ENCODE measurements at regions not wholly inside any gene's neighbourhood (a gene's known extent, or its start where the extent isn't known, plus 50 kb on each side); places are given as distances from the start of the nearest gene placed in this dataset.

DNA sequence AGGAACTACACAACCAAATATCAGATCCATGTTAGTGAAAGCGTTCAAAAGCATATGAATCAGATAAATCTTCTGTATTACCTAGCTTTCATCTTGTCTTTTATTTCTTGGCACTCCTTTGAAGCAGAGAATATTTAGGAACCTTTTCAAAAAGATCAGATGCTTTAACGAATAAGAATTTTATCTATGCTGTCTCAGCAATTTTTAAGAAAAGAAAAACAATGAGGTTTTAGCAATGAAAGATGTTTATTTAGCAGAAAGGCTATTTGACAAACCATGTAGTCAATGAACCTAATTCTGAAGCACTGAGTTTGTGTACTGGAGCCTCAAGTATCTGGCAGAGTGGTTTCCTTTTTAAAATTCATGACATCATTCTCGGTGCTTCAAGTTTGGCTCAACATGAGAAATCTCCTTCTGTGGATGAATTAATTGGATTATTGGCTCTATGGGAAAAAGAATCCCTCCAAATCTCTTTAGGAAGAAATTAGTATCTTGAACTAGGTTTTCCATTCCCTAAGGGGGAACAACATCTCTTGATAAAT lies 534.7 kb downstream of the CAAP1 start:
- H3K9me3 ChIP-seq (ENCODE audit: control insufficient read depth in 1 of 2, insufficient read depth in 1 of 2, low read length in 2 of 2), result peaks cover 6 to 13% of the 10 kb centered on the region in 2 experiments
- H3K36me3 ChIP-seq (ENCODE audit: insufficient read depth, low read length), result no peaks in the 10 kb centered on the region
- H3K4me1 ChIP-seq (ENCODE audit: insufficient read depth, low read length), result no peaks in the 10 kb centered on the region
- TF ChIP-seq, protein P1, sequence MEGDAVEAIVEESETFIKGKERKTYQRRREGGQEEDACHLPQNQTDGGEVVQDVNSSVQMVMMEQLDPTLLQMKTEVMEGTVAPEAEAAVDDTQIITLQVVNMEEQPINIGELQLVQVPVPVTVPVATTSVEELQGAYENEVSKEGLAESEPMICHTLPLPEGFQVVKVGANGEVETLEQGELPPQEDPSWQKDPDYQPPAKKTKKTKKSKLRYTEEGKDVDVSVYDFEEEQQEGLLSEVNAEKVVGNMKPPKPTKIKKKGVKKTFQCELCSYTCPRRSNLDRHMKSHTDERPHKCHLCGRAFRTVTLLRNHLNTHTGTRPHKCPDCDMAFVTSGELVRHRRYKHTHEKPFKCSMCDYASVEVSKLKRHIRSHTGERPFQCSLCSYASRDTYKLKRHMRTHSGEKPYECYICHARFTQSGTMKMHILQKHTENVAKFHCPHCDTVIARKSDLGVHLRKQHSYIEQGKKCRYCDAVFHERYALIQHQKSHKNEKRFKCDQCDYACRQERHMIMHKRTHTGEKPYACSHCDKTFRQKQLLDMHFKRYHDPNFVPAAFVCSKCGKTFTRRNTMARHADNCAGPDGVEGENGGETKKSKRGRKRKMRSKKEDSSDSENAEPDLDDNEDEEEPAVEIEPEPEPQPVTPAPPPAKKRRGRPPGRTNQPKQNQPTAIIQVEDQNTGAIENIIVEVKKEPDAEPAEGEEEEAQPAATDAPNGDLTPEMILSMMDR (IDR thresholded peaks at IDR 0.05), result no peak
- CTCF ChIA-PET, result no interaction called here
- POLR2A ChIA-PET, result no interaction called here
- peaks cover 9% of the 10 kb centered on the region for H3K9me3 Mint-ChIP-seq
- no peak overlapping the region for H3K4me3 ChIP-seq (ENCODE audit: low read length)
- H3K27ac Mint-ChIP-seq, result no peak overlapping the region
- intact Hi-C loops (cut with DNase I, micrococcal nuclease), result no loop called here
- no peaks in the 10 kb centered on the region for H3K4me1 Mint-ChIP-seq (ENCODE audit: low read depth)
- H3K36me3 Mint-ChIP-seq (ENCODE audit: low read depth), result no peaks in the 10 kb centered on the region
- no peaks in the 10 kb centered on the region for H3K27me3 ChIP-seq (ENCODE audit: control insufficient read depth in 1 of 2, insufficient read depth in 2 of 2, low read length in 2 of 2)
- no peaks in the 10 kb centered on the region for H3K27me3 Mint-ChIP-seq
- H3K4me3 Mint-ChIP-seq, result no peak overlapping the region
- ATAC-seq (ENCODE audit: poor library complexity), result no peak
- DNase-seq, result no peak
- no peak overlapping the region for H3K27ac ChIP-seq (ENCODE audit: low read depth in 1 of 2, low read length in 2 of 2)

DNA sequence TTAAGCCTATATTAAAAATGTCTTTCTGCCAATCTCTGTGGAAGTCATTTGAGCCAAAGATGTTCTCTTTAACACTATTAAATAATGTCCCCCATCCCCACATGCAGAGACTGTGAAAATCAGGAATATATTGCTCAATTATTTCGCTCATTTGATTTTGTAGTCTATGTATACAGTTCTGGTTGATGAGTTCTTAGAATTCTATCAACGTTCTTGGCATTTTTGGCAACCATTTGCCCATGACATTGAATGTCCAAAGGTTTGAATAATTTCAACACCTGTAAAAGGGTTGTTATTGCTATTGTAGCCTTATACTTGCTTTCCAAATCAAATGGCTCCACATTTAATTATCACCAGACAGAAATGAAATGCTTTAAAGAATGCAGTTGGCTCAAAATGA lies 536.1 kb downstream of the CAAP1 start:
- no peak overlapping the region for H3K4me3 Mint-ChIP-seq
- no peak overlapping the region for H3K27ac Mint-ChIP-seq
- ATAC-seq (ENCODE audit: poor library complexity) (no peak), DNase-seq (no peak)
- Histone ChIP-seq H3K4me1 (ENCODE audit: insufficient read depth, low read length) (no peaks in the 10 kb centered on the region), H3K36me3 (ENCODE audit: insufficient read depth, low read length) (no peaks in the 10 kb centered on the region), H3K27ac (ENCODE audit: low read depth in 1 of 2, low read length in 2 of 2) (no peak overlapping the region), H3K4me3 (ENCODE audit: low read length) (no peak overlapping the region), H3K27me3 (ENCODE audit: control insufficient read depth in 1 of 2, insufficient read depth in 2 of 2, low read length in 2 of 2) (no peaks in the 10 kb centered on the region), H3K9me3 (ENCODE audit: control insufficient read depth in 1 of 2, insufficient read depth in 1 of 2, low read length in 2 of 2) (peaks cover 0 to 11% of the 10 kb centered on the region in 2 experiments)
- ChIA-PET POLR2A (no interaction called here), CTCF (no interaction called here)
- TF ChIP-seq, protein P1 (IDR thresholded peaks at IDR 0.05), result no peak
- H3K9me3 Mint-ChIP-seq, result peaks cover 11% of the 10 kb centered on the region
- intact Hi-C loops (cut with DNase I, micrococcal nuclease), result loop anchor here in 1 of 2 experiments (1.0 kb wide), 1 partner anchor 11 kb away; no protein-coding TSS in a partner anchor
- H3K27me3 Mint-ChIP-seq, result no peaks in the 10 kb centered on the region
- H3K36me3 Mint-ChIP-seq (ENCODE audit: low read depth), result no peaks in the 10 kb centered on the region
- H3K4me1 Mint-ChIP-seq (ENCODE audit: low read depth), result no peaks in the 10 kb centered on the region

DNA sequence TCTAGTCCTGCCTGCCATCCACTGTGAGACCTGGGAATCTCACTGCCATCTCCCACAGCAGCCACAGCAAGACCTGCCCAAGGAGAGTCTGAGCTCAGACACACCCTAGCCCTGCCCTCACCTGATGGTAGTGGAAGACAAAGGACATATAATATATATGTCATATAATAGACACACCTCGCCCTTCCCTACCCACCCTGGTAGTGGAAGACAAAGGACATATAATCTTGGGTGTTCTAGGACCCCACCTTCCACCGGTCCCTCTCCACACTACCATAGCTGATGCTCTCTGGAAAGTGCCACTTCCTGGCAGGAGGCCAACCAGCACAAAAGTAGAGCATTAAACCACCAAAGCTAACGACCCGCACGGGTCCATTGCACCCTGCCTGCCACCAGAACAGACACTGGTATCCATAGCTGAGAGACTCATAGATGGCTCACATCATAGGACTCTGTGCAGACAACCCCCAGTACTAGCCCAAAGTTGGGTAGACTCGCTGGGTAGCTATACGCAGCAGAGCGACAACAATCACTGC lies 545.6 kb downstream of the CAAP1 start:
- H3K4me1 Mint-ChIP-seq (ENCODE audit: low read depth), result no peaks in the 10 kb centered on the region
- no peak overlapping the region for H3K4me3 Mint-ChIP-seq
- peaks cover 9% of the 10 kb centered on the region for H3K9me3 Mint-ChIP-seq
- no peak overlapping the region for H3K27ac ChIP-seq (ENCODE audit: low read depth in 1 of 2, low read length in 2 of 2)
- H3K4me3 ChIP-seq (ENCODE audit: low read length), result no peak overlapping the region
- intact Hi-C loops (cut with DNase I, micrococcal nuclease), result no loop called here
- H3K36me3 ChIP-seq (ENCODE audit: insufficient read depth, low read length), result no peaks in the 10 kb centered on the region
- no peaks in the 10 kb centered on the region for H3K36me3 Mint-ChIP-seq (ENCODE audit: low read depth)
- DNase-seq, result no peak
- no peak for ATAC-seq (ENCODE audit: poor library complexity)
- H3K27ac Mint-ChIP-seq, result no peak overlapping the region
- peaks cover 5 to 10% of the 10 kb centered on the region in 2 experiments for H3K9me3 ChIP-seq (ENCODE audit: control insufficient read depth in 1 of 2, insufficient read depth in 1 of 2, low read length in 2 of 2)
- H3K27me3 ChIP-seq (ENCODE audit: control insufficient read depth in 1 of 2, insufficient read depth in 2 of 2, low read length in 2 of 2), result no peaks in the 10 kb centered on the region
- H3K27me3 Mint-ChIP-seq, result no peaks in the 10 kb centered on the region
- ChIA-PET POLR2A (no interaction called here), CTCF (no interaction called here)
- H3K4me1 ChIP-seq (ENCODE audit: insufficient read depth, low read length), result no peaks in the 10 kb centered on the region
- TF ChIP-seq, protein P1 (IDR thresholded peaks at IDR 0.05), result no peak

Data from CD4-positive, alpha-beta T cell (primary cell).